ENCODE measurements at regions not wholly inside any gene's neighbourhood (a gene's known extent, or its start where the extent isn't known, plus 50 kb on each side); places are given as distances from the start of the nearest gene placed in this dataset.
"Not testable (repeated sequence)": the region's sequence is repeated elsewhere in the genome, so short reads cannot be mapped to it uniquely, and the experiment has no call there.

DNA sequence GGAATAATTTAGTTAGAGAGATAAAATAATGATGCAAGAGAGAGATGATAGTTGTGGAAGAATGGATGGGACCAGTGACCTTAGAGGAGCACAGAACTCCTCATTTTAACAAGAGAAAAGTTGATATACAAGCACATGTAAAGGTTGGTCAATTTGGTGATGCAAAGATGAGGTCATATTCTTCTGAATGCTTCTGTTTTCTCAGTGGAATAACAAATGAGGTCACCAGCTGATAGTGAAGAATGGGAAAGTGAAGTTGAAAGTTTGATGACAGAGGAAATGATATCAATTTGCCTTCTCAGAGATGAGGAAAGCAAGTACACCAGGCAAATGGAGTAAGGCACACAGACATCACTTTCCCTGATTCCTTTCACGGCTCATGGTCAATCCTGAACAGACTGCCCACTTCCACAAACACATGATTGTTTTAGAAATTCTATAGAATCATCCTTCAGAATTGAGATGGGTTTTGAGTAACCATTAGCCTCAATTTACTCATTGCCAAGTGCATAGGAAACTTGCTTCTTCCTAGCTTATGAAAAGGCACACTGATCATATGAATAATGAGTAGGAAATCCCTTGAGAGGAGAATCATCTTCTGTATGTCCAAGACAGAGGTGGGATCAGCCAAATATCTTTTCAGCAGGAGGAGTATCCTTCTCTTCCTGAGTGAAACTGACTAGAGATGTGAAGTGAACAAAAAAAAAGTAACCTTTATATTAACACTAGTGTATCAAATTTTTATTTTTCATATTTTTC lies 82.4 kb upstream of the TCF21 start:
- Histone ChIP-seq H3K27me3 (replicated peaks; ENCODE audit: control insufficient read depth, insufficient read depth, low read length) (no peaks in the 10 kb centered on the region), H3K36me3 (ENCODE audit: control insufficient read depth, insufficient read depth, low read length) (no peaks in the 10 kb centered on the region), H3K4me3 (replicated peaks; ENCODE audit: low read depth, low read length) (no peak overlapping the region)
- TF ChIP-seq, protein P1, sequence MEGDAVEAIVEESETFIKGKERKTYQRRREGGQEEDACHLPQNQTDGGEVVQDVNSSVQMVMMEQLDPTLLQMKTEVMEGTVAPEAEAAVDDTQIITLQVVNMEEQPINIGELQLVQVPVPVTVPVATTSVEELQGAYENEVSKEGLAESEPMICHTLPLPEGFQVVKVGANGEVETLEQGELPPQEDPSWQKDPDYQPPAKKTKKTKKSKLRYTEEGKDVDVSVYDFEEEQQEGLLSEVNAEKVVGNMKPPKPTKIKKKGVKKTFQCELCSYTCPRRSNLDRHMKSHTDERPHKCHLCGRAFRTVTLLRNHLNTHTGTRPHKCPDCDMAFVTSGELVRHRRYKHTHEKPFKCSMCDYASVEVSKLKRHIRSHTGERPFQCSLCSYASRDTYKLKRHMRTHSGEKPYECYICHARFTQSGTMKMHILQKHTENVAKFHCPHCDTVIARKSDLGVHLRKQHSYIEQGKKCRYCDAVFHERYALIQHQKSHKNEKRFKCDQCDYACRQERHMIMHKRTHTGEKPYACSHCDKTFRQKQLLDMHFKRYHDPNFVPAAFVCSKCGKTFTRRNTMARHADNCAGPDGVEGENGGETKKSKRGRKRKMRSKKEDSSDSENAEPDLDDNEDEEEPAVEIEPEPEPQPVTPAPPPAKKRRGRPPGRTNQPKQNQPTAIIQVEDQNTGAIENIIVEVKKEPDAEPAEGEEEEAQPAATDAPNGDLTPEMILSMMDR (IDR thresholded peaks at IDR 0.05; ENCODE audit: insufficient read depth, low read length, poor library complexity, severe bottlenecking): no peak
- no peak for DNase-seq (ENCODE audit: extremely low read depth, insufficient read length)

DNA sequence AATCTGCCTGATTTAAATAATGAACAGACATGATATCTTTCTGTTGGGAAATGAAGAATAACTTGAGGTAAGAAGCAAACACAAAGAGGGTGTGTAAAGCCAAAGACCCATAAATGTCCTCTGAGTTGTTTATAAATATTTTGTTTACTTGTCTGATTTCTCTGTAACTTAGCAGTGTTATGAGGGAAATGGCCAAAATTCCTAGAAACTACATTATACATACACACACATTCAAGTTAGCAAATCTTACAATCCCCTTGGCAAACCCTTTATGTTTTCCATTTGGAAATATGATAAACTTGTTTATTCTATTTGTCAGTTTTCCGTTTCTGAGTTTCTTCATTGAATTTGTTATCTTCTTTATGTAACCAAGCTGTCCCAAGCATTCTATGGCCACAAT lies 81.4 kb upstream of the TCF21 start:
- DNase-seq (ENCODE audit: extremely low read depth, insufficient read length): no peak
- TF ChIP-seq, protein P1 (IDR thresholded peaks at IDR 0.05; ENCODE audit: insufficient read depth, low read length, poor library complexity, severe bottlenecking): no peak
- Histone ChIP-seq H3K27me3 (replicated peaks; ENCODE audit: control insufficient read depth, insufficient read depth, low read length) (no peaks in the 10 kb centered on the region), H3K36me3 (ENCODE audit: control insufficient read depth, insufficient read depth, low read length) (no peaks in the 10 kb centered on the region), H3K4me3 (replicated peaks; ENCODE audit: low read depth, low read length) (no peak overlapping the region)

DNA sequence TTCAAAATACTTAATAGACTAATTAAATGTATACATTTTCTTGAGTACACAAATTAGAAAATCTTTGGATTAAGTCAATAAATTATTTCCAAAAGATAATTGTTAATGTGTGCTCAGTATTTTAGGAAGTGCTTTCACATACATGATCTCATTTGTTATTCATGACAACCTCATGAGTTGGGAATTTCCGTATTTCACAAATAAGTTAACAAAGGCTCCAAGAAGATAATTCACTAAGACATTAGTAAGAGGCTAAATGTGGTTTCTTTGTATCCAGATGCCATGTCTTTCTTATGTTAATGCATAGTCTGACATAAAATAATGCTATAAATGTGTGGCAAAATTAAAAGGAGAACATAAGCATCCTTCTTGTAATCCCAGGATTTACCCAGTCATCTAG lies 79.5 kb upstream of the TCF21 start:
- DNase-seq (ENCODE audit: extremely low read depth, insufficient read length): no peak
- H3K36me3 ChIP-seq (ENCODE audit: control insufficient read depth, insufficient read depth, low read length): no peaks in the 10 kb centered on the region
- no peaks in the 10 kb centered on the region for H3K27me3 ChIP-seq (replicated peaks; ENCODE audit: control insufficient read depth, insufficient read depth, low read length)
- no peak overlapping the region for H3K4me3 ChIP-seq (replicated peaks; ENCODE audit: low read depth, low read length)
- TF ChIP-seq, protein P1 (IDR thresholded peaks at IDR 0.05; ENCODE audit: insufficient read depth, low read length, poor library complexity, severe bottlenecking): no peak

DNA sequence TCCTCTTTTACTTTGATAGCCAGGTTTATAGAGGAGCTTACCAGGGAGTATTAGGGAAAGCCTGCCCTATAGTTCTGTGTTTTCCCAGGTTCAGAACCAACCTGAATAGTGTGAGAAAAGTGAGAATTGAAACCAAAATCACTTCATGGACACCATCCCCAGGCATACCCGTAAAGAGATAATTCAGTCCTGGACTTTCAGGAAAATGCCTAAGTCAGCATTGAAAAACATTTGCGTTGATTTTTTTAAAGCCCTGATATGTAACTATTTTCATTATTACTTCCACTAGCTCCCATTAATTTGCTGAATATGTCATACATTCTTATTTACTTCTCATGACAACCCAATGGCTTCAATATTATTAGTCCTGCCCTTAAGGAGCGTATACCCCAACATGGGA lies 77.4 kb upstream of the TCF21 start:
- DNase-seq (ENCODE audit: extremely low read depth, insufficient read length): no peak

DNA sequence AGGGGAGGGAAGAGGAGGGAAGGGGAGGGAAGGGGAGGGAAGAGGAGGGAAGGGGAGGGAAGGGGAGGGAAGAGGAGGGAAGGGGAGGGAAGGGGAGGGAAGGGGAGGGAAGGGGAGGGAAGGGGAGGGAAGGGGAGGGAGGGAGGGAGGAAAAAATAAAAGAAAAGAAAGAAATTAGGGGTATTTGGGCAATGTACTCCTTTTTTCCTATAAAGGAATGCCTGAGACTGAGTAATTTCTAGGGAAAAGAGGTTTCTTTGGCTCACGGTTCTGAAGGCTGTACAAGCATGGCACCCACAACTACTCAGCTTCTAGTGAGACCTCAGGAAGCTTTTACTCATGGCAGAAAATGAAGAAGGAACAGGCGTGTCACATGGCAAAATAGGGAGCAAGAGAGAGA lies 76.5 kb upstream of the TCF21 start:
- H3K36me3 ChIP-seq (ENCODE audit: control insufficient read depth, insufficient read depth, low read length); H3K27me3 ChIP-seq (replicated peaks; ENCODE audit: control insufficient read depth, insufficient read depth, low read length); H3K4me3 ChIP-seq (replicated peaks; ENCODE audit: low read depth, low read length); DNase-seq (ENCODE audit: extremely low read depth, insufficient read length): not testable (repeated sequence)

More for the DNA sequence above, 77.4 kb upstream of the TCF21 start:
- Histone ChIP-seq H3K4me3 (replicated peaks; ENCODE audit: low read depth, low read length) (no peak overlapping the region), H3K27me3 (replicated peaks; ENCODE audit: control insufficient read depth, insufficient read depth, low read length) (no peaks in the 10 kb centered on the region), H3K36me3 (ENCODE audit: control insufficient read depth, insufficient read depth, low read length) (no peaks in the 10 kb centered on the region)
- TF ChIP-seq, protein P1 (IDR thresholded peaks at IDR 0.05; ENCODE audit: insufficient read depth, low read length, poor library complexity, severe bottlenecking): no peak

DNA sequence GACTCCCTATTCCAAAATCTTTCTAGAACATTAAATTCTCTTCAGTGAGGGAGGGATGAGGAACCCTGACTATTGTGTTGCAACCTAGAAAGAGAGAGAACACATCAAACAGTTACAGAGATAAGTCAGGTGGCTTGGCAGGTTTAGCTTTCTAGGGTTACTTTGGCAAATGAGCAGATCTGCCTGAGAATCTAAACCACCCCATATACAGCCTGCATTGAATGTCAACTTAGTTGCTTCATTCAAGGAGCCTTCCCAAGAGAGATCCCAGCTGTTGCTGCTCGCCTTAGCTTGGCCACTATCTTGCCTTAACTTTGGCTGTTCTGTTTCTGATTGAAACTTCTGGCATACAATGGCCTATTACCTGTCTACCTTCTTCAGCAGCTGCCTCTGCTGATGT lies 74.7 kb upstream of the TCF21 start:
- no peaks in the 10 kb centered on the region for H3K36me3 ChIP-seq (ENCODE audit: control insufficient read depth, insufficient read depth, low read length)
- H3K4me3 ChIP-seq (replicated peaks; ENCODE audit: low read depth, low read length): no peak overlapping the region
- TF ChIP-seq, protein P1 (IDR thresholded peaks at IDR 0.05; ENCODE audit: insufficient read depth, low read length, poor library complexity, severe bottlenecking): no peak
- H3K27me3 ChIP-seq (replicated peaks; ENCODE audit: control insufficient read depth, insufficient read depth, low read length): no peaks in the 10 kb centered on the region
- no peak for DNase-seq (ENCODE audit: extremely low read depth, insufficient read length)
